Subcutaneous abdominal adipose tissue (tissue), 5 donors: ENCODE measurements at regions not wholly inside any gene's neighbourhood (a gene's known extent, or its start where the extent isn't known, plus 50 kb on each side); places are given as distances from the start of the nearest gene placed in this dataset.

Experiments used
- H3K27ac ChIP-seq: one replicate; pipeline ENCODE4 v1.7.0; 2013; ENCODE audit warnings: low read depth, mild to moderate bottlenecking, inconsistent platforms, low read length, moderate library complexity
- H3K27me3 ChIP-seq, 5 donors: one replicate each; pipeline ENCODE4 v1.7.0; 2013; ENCODE audit warnings: low read length in 5 of 5, inconsistent platforms in 1 of 5; ENCODE audit not compliant: control insufficient read depth in 5 of 5, insufficient read depth in 4 of 5
- H3K36me3 ChIP-seq, 5 donors: one replicate each; pipeline ENCODE4 v1.7.0; 2013; ENCODE audit warnings: low read length in 5 of 5; ENCODE audit not compliant: control insufficient read depth in 5 of 5, insufficient read depth in 5 of 5
- H3K4me1 ChIP-seq, 5 donors: one replicate each; pipeline ENCODE4 v1.7.0; 2013; ENCODE audit warnings: low read length in 5 of 5, mild to moderate bottlenecking in 3 of 5, moderate library complexity in 1 of 5; ENCODE audit not compliant: control insufficient read depth in 5 of 5, insufficient read depth in 5 of 5
- H3K4me3 ChIP-seq, 5 donors: one replicate each; pipeline ENCODE4 v1.7.0; 2013; ENCODE audit warnings: low read length in 5 of 5, low read depth in 1 of 5
- H3K9ac ChIP-seq, 5 donors: one replicate each; pipeline ENCODE4 v1.7.0; 2013; ENCODE audit warnings: low read length in 5 of 5, mild to moderate bottlenecking in 4 of 5, moderate library complexity in 3 of 5
- H3K9me3 ChIP-seq, 5 donors: one replicate each; pipeline ENCODE4 v1.7.0; 2013; ENCODE audit warnings: low read length in 5 of 5; ENCODE audit not compliant: control insufficient read depth in 5 of 5
- donor health status: healthy.
- donor health status: healthy.
- donor health status: healthy.
- donor health status: healthy.
- donor health status: healthy.

GRCh38 chr1:68798071-68798470, 301.2 kb upstream of the DEPDC1 start:
- H3K4me1 ChIP-seq, result peaks cover 0 to 40% (median 35%) of the 10 kb centered on the region in 5 donors
- no peaks in the 10 kb centered on the region for H3K9me3 ChIP-seq
- no peak overlapping the region for H3K4me3 ChIP-seq
- H3K9ac ChIP-seq, result no peak overlapping the region
- no peaks in the 10 kb centered on the region for H3K36me3 ChIP-seq
- H3K27me3 ChIP-seq, result no peaks in the 10 kb centered on the region
- H3K27ac ChIP-seq, result peak overlapping the region; percentile 74

- H3K4me1 ChIP-seq, result peaks cover 0 to 40% (median 35%) of the 10 kb centered on the region in 5 donors
- H3K27me3 ChIP-seq, result no peaks in the 10 kb centered on the region
- H3K4me3 ChIP-seq, result no peak overlapping the region
- H3K27ac ChIP-seq, result peak overlapping the region; percentile 74
- H3K36me3 ChIP-seq, result no peaks in the 10 kb centered on the region
- no peaks in the 10 kb centered on the region for H3K9me3 ChIP-seq
- no peak overlapping the region for H3K9ac ChIP-seq
These were observed 302.2 kb upstream of the DEPDC1 start for GRCh38 chr1:68799096-68799495.

GRCh38 chr1:68800182-68800581, 303.3 kb upstream of the DEPDC1 start:
- Histone ChIP-seq H3K27me3 (no peaks in the 10 kb centered on the region), H3K4me3 (no peak overlapping the region), H3K9me3 (no peaks in the 10 kb centered on the region), H3K36me3 (no peaks in the 10 kb centered on the region), H3K4me1 (peaks cover 0 to 40% (median 35%) of the 10 kb centered on the region in 5 donors), H3K9ac (no peak overlapping the region), H3K27ac (no peak overlapping the region)

- H3K27ac ChIP-seq, result no peak overlapping the region
- no peak overlapping the region for H3K4me3 ChIP-seq
- H3K36me3 ChIP-seq, result no peaks in the 10 kb centered on the region
- H3K27me3 ChIP-seq, result no peaks in the 10 kb centered on the region
- no peak overlapping the region for H3K9ac ChIP-seq
- peaks cover 0 to 30% (median 26%) of the 10 kb centered on the region in 5 donors for H3K4me1 ChIP-seq
- H3K9me3 ChIP-seq, result no peaks in the 10 kb centered on the region
These were observed 304.6 kb upstream of the DEPDC1 start for GRCh38 chr1:68801440-68801839.

- Histone ChIP-seq H3K27ac (no peak overlapping the region), H3K9me3 (no peaks in the 10 kb centered on the region), H3K4me3 (no peak overlapping the region), H3K36me3 (no peaks in the 10 kb centered on the region), H3K4me1 (no peaks in the 10 kb centered on the region), H3K27me3 (no peaks in the 10 kb centered on the region), H3K9ac (no peak overlapping the region)
These were observed 308.3 kb upstream of the DEPDC1 start for GRCh38 chr1:68805097-68805641.

- H3K4me1 ChIP-seq, result no peaks in the 10 kb centered on the region
- H3K9ac ChIP-seq, result no peak overlapping the region
- no peaks in the 10 kb centered on the region for H3K36me3 ChIP-seq
- no peak overlapping the region for H3K4me3 ChIP-seq
- H3K27ac ChIP-seq, result no peak overlapping the region
- no peaks in the 10 kb centered on the region for H3K27me3 ChIP-seq
- no peaks in the 10 kb centered on the region for H3K9me3 ChIP-seq
These were observed 311.5 kb upstream of the DEPDC1 start for GRCh38 chr1:68808351-68808750.

GRCh38 chr1:68811806-68812205, 314.9 kb upstream of the DEPDC1 start:
- no peak overlapping the region for H3K27ac ChIP-seq
- no peak overlapping the region for H3K4me3 ChIP-seq
- H3K27me3 ChIP-seq, result no peaks in the 10 kb centered on the region
- no peaks in the 10 kb centered on the region for H3K36me3 ChIP-seq
- no peaks in the 10 kb centered on the region for H3K9me3 ChIP-seq
- no peaks in the 10 kb centered on the region for H3K4me1 ChIP-seq
- no peak overlapping the region for H3K9ac ChIP-seq

- no peaks in the 10 kb centered on the region for H3K9me3 ChIP-seq
- no peak overlapping the region for H3K4me3 ChIP-seq
- H3K36me3 ChIP-seq, result no peaks in the 10 kb centered on the region
- H3K4me1 ChIP-seq, result no peaks in the 10 kb centered on the region
- no peak overlapping the region for H3K9ac ChIP-seq
- no peaks in the 10 kb centered on the region for H3K27me3 ChIP-seq
- no peak overlapping the region for H3K27ac ChIP-seq
These were observed 315.5 kb upstream of the DEPDC1 start for GRCh38 chr1:68812333-68812732.

- no peak overlapping the region for H3K4me3 ChIP-seq
- no peaks in the 10 kb centered on the region for H3K9me3 ChIP-seq
- H3K27ac ChIP-seq, result no peak overlapping the region
- no peaks in the 10 kb centered on the region for H3K4me1 ChIP-seq
- H3K27me3 ChIP-seq, result no peaks in the 10 kb centered on the region
- H3K36me3 ChIP-seq, result no peaks in the 10 kb centered on the region
- no peak overlapping the region for H3K9ac ChIP-seq
These were observed 317.2 kb upstream of the DEPDC1 start for GRCh38 chr1:68814067-68814466.

GRCh38 chr1:68815632-68816031, 318.8 kb upstream of the DEPDC1 start:
- H3K9ac ChIP-seq, result no peak overlapping the region
- H3K27ac ChIP-seq, result no peak overlapping the region
- no peaks in the 10 kb centered on the region for H3K9me3 ChIP-seq
- H3K4me1 ChIP-seq, result no peaks in the 10 kb centered on the region
- no peaks in the 10 kb centered on the region for H3K36me3 ChIP-seq
- no peak overlapping the region for H3K4me3 ChIP-seq
- no peaks in the 10 kb centered on the region for H3K27me3 ChIP-seq
